CD4-positive, alpha-beta memory T cell (primary cell): ENCODE measurements at regions not wholly inside any gene's neighbourhood (a gene's known extent, or its start where the extent isn't known, plus 50 kb on each side); places are given as distances from the start of the nearest gene placed in this dataset.

ENCODE experiments used
- CTCF ChIA-PET: fragments of 350-600 bp; sonication (Branson Sonifier 250); formaldehyde crosslinking; loops from one replicate; lab custom pipeline; 2021; ENCODE audit warnings: inconsistent platforms; ENCODE audit not compliant: partially characterized antibody; lab: Charles Lee
- POLR2A ChIA-PET: fragments of 350-600 bp; sonication (Branson Sonifier 250); formaldehyde crosslinking; loops from one replicate; lab custom pipeline; 2021; ENCODE audit not compliant: partially characterized antibody; lab: Charles Lee
- DNase-seq, 5 donors: peaks; one replicate each; pipeline versions ENCODE4 v3.0.0 to v3.0.0-alpha.2; 2020 to 2022; ENCODE audit warnings: mixed read lengths in 1 of 5
- H3K27ac ChIP-seq: one replicate; pipeline ENCODE4 v1.7.0; 2013; ENCODE audit warnings: low read depth, low read length
- H3K27me3 ChIP-seq: 2 replicates; pipeline ENCODE4 v1.7.0; 2013; ENCODE audit warnings: mild to moderate bottlenecking, low read length, moderate library complexity; ENCODE audit not compliant: insufficient read depth
- H3K36me3 ChIP-seq: 2 replicates; pipeline ENCODE4 v1.7.0; 2013; ENCODE audit warnings: mild to moderate bottlenecking, low read length, moderate library complexity; ENCODE audit not compliant: insufficient read depth
- H3K4me1 ChIP-seq: 2 replicates; pipeline ENCODE4 v1.7.0; 2013; ENCODE audit warnings: mild to moderate bottlenecking, low read length, moderate library complexity; ENCODE audit not compliant: insufficient read depth
- H3K4me3 ChIP-seq, 2 donors: one replicate each; pipeline ENCODE4 v1.7.0; 2013; ENCODE audit warnings: low read length in 2 of 2, mild to moderate bottlenecking in 1 of 2
- H3K9me3 ChIP-seq, 2 donors: one replicate each; pipeline ENCODE4 v1.7.0; 2013; ENCODE audit warnings: low read length in 2 of 2, control low read depth in 1 of 2; ENCODE audit not compliant: control insufficient read depth in 1 of 2
- H3K27ac Mint-ChIP-seq, 7 donors: one replicate each; pipeline ENCODE4 v1.8.0; 2020 to 2021; ENCODE audit warnings: mixed read lengths in 7 of 7, mild to moderate bottlenecking in 6 of 7, inconsistent platforms in 3 of 7, moderate library complexity in 3 of 7
- H3K27me3 Mint-ChIP-seq, 2 donors: one replicate each; pipeline ENCODE4 v1.8.0; 2020 to 2021; ENCODE audit warnings: mixed read lengths in 2 of 2
- H3K36me3 Mint-ChIP-seq, 2 donors: one replicate each; pipeline ENCODE4 v1.8.0; 2020 to 2021; ENCODE audit warnings: mixed read lengths in 2 of 2, inconsistent platforms in 1 of 2, mild to moderate bottlenecking in 1 of 2
- H3K4me1 Mint-ChIP-seq, 4 donors: one replicate each; pipeline ENCODE4 v1.8.0; 2020 to 2021; ENCODE audit warnings: mixed read lengths in 4 of 4, mild to moderate bottlenecking in 1 of 4
- H3K4me3 Mint-ChIP-seq, 8 donors: one replicate each; pipeline ENCODE4 v1.8.0; 2020 to 2021; ENCODE audit warnings: mixed read lengths in 8 of 8, mild to moderate bottlenecking in 7 of 8, moderate library complexity in 6 of 8, inconsistent platforms in 3 of 8
- H3K9me3 Mint-ChIP-seq, 8 donors: one replicate each; pipeline ENCODE4 v1.8.0; 2020 to 2021; ENCODE audit warnings: mixed read lengths in 8 of 8, mild to moderate bottlenecking in 5 of 8, inconsistent platforms in 3 of 8, moderate library complexity in 1 of 8
- intact Hi-C: fragments of 100-400 bp; cut with micrococcal nuclease; formaldehyde crosslinking; loops from one replicate; pipeline ENCODE4 v1.15.1; 2023

- Histone ChIP-seq H3K27ac (no peak overlapping the region), H3K27me3 (no peaks in the 10 kb centered on the region), H3K4me3 (no peak overlapping the region), H3K9me3 (peaks cover 0 to 6% of the 10 kb centered on the region in 2 donors), H3K4me1 (no peaks in the 10 kb centered on the region), H3K36me3 (no peaks in the 10 kb centered on the region)
- H3K36me3 Mint-ChIP-seq, result no peaks in the 10 kb centered on the region
- ChIA-PET CTCF (no interaction called here), POLR2A (no interaction called here)
- no peak overlapping the region for H3K4me3 Mint-ChIP-seq
- H3K27me3 Mint-ChIP-seq, result no peaks in the 10 kb centered on the region
- H3K9me3 Mint-ChIP-seq, result peaks cover under 1 to 12% (median 7%) of the 10 kb centered on the region in 8 donors
- no peak for DNase-seq
- intact Hi-C loops, result no loop called here
- peak overlapping the region in 1 of 7 donors; percentile 44 for H3K27ac Mint-ChIP-seq
- H3K4me1 Mint-ChIP-seq, result no peaks in the 10 kb centered on the region
Observed at GRCh38 chr5:114097570-114097969, 264.3 kb upstream of the KCNN2 start.

- no peaks in the 10 kb centered on the region for H3K9me3 ChIP-seq
- intact Hi-C loops, result no loop called here
- DNase-seq, result no peak
- Mint-ChIP-seq H3K27me3 (no peaks in the 10 kb centered on the region), H3K36me3 (no peaks in the 10 kb centered on the region), H3K4me1 (no peaks in the 10 kb centered on the region), H3K4me3 (no peak overlapping the region), H3K9me3 (peaks cover 0 to 5% (median 0%) of the 10 kb centered on the region in 8 donors), H3K27ac (no peak overlapping the region)
- no peak overlapping the region for H3K4me3 ChIP-seq
- no peaks in the 10 kb centered on the region for H3K27me3 ChIP-seq
- ChIA-PET CTCF (no interaction called here), POLR2A (no interaction called here)
- H3K27ac ChIP-seq, result no peak overlapping the region
- no peaks in the 10 kb centered on the region for H3K36me3 ChIP-seq
- H3K4me1 ChIP-seq, result no peaks in the 10 kb centered on the region
Observed at GRCh38 chr5:114099161-114099560, 262.7 kb upstream of the KCNN2 start.

- H3K27ac ChIP-seq, result no peak overlapping the region
- H3K27me3 ChIP-seq, result no peaks in the 10 kb centered on the region
- Mint-ChIP-seq H3K27ac (no peak overlapping the region), H3K4me3 (no peak overlapping the region), H3K9me3 (peaks cover 0 to 5% (median under 1%) of the 10 kb centered on the region in 8 donors), H3K27me3 (no peaks in the 10 kb centered on the region), H3K4me1 (no peaks in the 10 kb centered on the region), H3K36me3 (no peaks in the 10 kb centered on the region)
- H3K36me3 ChIP-seq, result no peaks in the 10 kb centered on the region
- intact Hi-C loops, result no loop called here
- CTCF ChIA-PET, result interaction anchor here (0.5 kb wide), 1 partner anchor 1008 kb away, joined by 3 read pairs; no protein-coding TSS in a partner anchor
- no peaks in the 10 kb centered on the region for H3K4me1 ChIP-seq
- H3K4me3 ChIP-seq, result no peak overlapping the region
- DNase-seq, result no peak
- no peaks in the 10 kb centered on the region for H3K9me3 ChIP-seq
- POLR2A ChIA-PET, result no interaction called here
Observed at GRCh38 chr5:114101153-114101552, 260.7 kb upstream of the KCNN2 start.

- no peak for DNase-seq
Observed at GRCh38 chr5:114113604-114114003, 248.3 kb upstream of the KCNN2 start.

GRCh38 chr5:114116981-114117380, 244.9 kb upstream of the KCNN2 start:
- Histone ChIP-seq H3K27me3 (no peaks in the 10 kb centered on the region), H3K4me3 (no peak overlapping the region), H3K36me3 (no peaks in the 10 kb centered on the region), H3K27ac (no peak overlapping the region), H3K4me1 (no peaks in the 10 kb centered on the region), H3K9me3 (no peaks in the 10 kb centered on the region)
- DNase-seq, result no peak
- Mint-ChIP-seq H3K36me3 (no peaks in the 10 kb centered on the region), H3K27ac (no peak overlapping the region), H3K4me3 (no peak overlapping the region), H3K27me3 (no peaks in the 10 kb centered on the region), H3K4me1 (no peaks in the 10 kb centered on the region), H3K9me3 (peaks cover 0 to 13% (median 2%) of the 10 kb centered on the region in 8 donors)
- POLR2A ChIA-PET, result no interaction called here
- intact Hi-C loops, result no loop called here
- CTCF ChIA-PET, result no interaction called here

More at GRCh38 chr5:114113604-114114003, 248.3 kb upstream of the KCNN2 start:
- H3K27me3 ChIP-seq, result no peaks in the 10 kb centered on the region
- no peaks in the 10 kb centered on the region for H3K9me3 ChIP-seq
- H3K27ac Mint-ChIP-seq, result no peak overlapping the region
- H3K4me1 ChIP-seq, result no peaks in the 10 kb centered on the region
- intact Hi-C loops, result no loop called here
- ChIA-PET CTCF (no interaction called here), POLR2A (no interaction called here)
- H3K4me3 Mint-ChIP-seq, result no peak overlapping the region
- H3K4me1 Mint-ChIP-seq, result no peaks in the 10 kb centered on the region
- H3K9me3 Mint-ChIP-seq, result peaks cover 0 to 6% (median 1%) of the 10 kb centered on the region in 8 donors
- no peak overlapping the region for H3K4me3 ChIP-seq
- no peaks in the 10 kb centered on the region for H3K27me3 Mint-ChIP-seq
- no peaks in the 10 kb centered on the region for H3K36me3 ChIP-seq
- no peaks in the 10 kb centered on the region for H3K36me3 Mint-ChIP-seq
- no peak overlapping the region for H3K27ac ChIP-seq

GRCh38 chr5:114118511-114118910, 243.4 kb upstream of the KCNN2 start:
- Mint-ChIP-seq H3K27me3 (no peaks in the 10 kb centered on the region), H3K27ac (no peak overlapping the region), H3K4me1 (no peaks in the 10 kb centered on the region), H3K9me3 (peaks cover 0 to 11% (median 1%) of the 10 kb centered on the region in 8 donors), H3K36me3 (no peaks in the 10 kb centered on the region), H3K4me3 (no peak overlapping the region)
- Histone ChIP-seq H3K36me3 (no peaks in the 10 kb centered on the region), H3K27ac (no peak overlapping the region), H3K9me3 (no peaks in the 10 kb centered on the region), H3K4me3 (no peak overlapping the region), H3K4me1 (no peaks in the 10 kb centered on the region), H3K27me3 (no peaks in the 10 kb centered on the region)
- ChIA-PET CTCF (no interaction called here), POLR2A (no interaction called here)
- no peak for DNase-seq
- intact Hi-C loops, result no loop called here

- ChIA-PET CTCF (no interaction called here), POLR2A (no interaction called here)
- no peaks in the 10 kb centered on the region for H3K4me1 Mint-ChIP-seq
- Histone ChIP-seq H3K27me3 (no peaks in the 10 kb centered on the region), H3K36me3 (no peaks in the 10 kb centered on the region), H3K4me1 (no peaks in the 10 kb centered on the region), H3K9me3 (no peaks in the 10 kb centered on the region), H3K4me3 (no peak overlapping the region), H3K27ac (no peak overlapping the region)
- no peak for DNase-seq
- H3K36me3 Mint-ChIP-seq, result no peaks in the 10 kb centered on the region
- no peaks in the 10 kb centered on the region for H3K27me3 Mint-ChIP-seq
- H3K27ac Mint-ChIP-seq, result no peak overlapping the region
- H3K4me3 Mint-ChIP-seq, result no peak overlapping the region
- intact Hi-C loops, result no loop called here
- peaks cover 0 to 11% (median 2%) of the 10 kb centered on the region in 8 donors for H3K9me3 Mint-ChIP-seq
Observed at GRCh38 chr5:114120166-114120565, 241.7 kb upstream of the KCNN2 start.

GRCh38 chr5:114122852-114123251, 239.0 kb upstream of the KCNN2 start:
- intact Hi-C loops, result no loop called here
- H3K27me3 Mint-ChIP-seq, result no peaks in the 10 kb centered on the region
- ChIA-PET POLR2A (no interaction called here), CTCF (no interaction called here)
- H3K36me3 Mint-ChIP-seq, result no peaks in the 10 kb centered on the region
- no peak overlapping the region for H3K4me3 Mint-ChIP-seq
- no peaks in the 10 kb centered on the region for H3K4me1 Mint-ChIP-seq
- H3K27me3 ChIP-seq, result no peaks in the 10 kb centered on the region
- no peaks in the 10 kb centered on the region for H3K9me3 ChIP-seq
- no peak overlapping the region for H3K27ac Mint-ChIP-seq
- peaks cover 0 to 10% (median 2%) of the 10 kb centered on the region in 8 donors for H3K9me3 Mint-ChIP-seq
- H3K27ac ChIP-seq, result no peak overlapping the region
- DNase-seq, result no peak
- H3K36me3 ChIP-seq, result no peaks in the 10 kb centered on the region
- H3K4me1 ChIP-seq, result no peaks in the 10 kb centered on the region
- H3K4me3 ChIP-seq, result no peak overlapping the region
